ENCODE measurements at regions not wholly inside any gene's neighbourhood (a gene's known extent, or its start where the extent isn't known, plus 50 kb on each side); places are given as distances from the start of the nearest gene placed in this dataset.
A peak's percentile ranks its signal among the peaks of the same experiment; 100 is the strongest.

- Histone ChIP-seq H3K4me1 (peaks cover 2% of the 10 kb centered on the region; the same call in 1 of the 2 replicates), H3K9me3 (no peaks in the 10 kb centered on the region), H3K4me3 (ENCODE audit: low read depth, low read length) (no peak overlapping the region), H3K36me3 (no peaks in the 10 kb centered on the region), H3K27me3 (no peaks in the 10 kb centered on the region)
- no peak for DNase-seq
- TF ChIP-seq CTCF (IDR thresholded peaks at IDR 0.05; ENCODE audit: low read depth, low read length): no peak
Measured at GRCh38 chr6:23228439-23229024, 659.2 kb downstream of the HDGFL1 start.

GRCh38 chr6:23243854-23244253, 674.5 kb downstream of the HDGFL1 start:
- TF ChIP-seq CTCF (IDR thresholded peaks at IDR 0.05; ENCODE audit: low read depth, low read length): no peak
- Histone ChIP-seq H3K4me3 (ENCODE audit: low read depth, low read length) (no peak overlapping the region), H3K4me1 (peaks cover 21% of the 10 kb centered on the region), H3K27me3 (no peaks in the 10 kb centered on the region), H3K9me3 (no peaks in the 10 kb centered on the region), H3K36me3 (no peaks in the 10 kb centered on the region)
- DNase-seq: no peak

GRCh38 chr6:23244300-23244699, 674.9 kb downstream of the HDGFL1 start:
- no peak for TF ChIP-seq CTCF (IDR thresholded peaks at IDR 0.05; ENCODE audit: low read depth, low read length)
- H3K9me3 ChIP-seq: no peaks in the 10 kb centered on the region
- DNase-seq: no peak

GRCh38 chr6:23245572-23245971, 676.2 kb downstream of the HDGFL1 start:
- Histone ChIP-seq H3K9me3 (no peaks in the 10 kb centered on the region), H3K27me3 (no peaks in the 10 kb centered on the region), H3K4me3 (ENCODE audit: low read depth, low read length) (no peak overlapping the region), H3K4me1 (peaks cover 21% of the 10 kb centered on the region), H3K36me3 (no peaks in the 10 kb centered on the region)
- peak; percentile 33 for DNase-seq
- TF ChIP-seq CTCF (IDR thresholded peaks at IDR 0.05; ENCODE audit: low read depth, low read length): no peak

More at GRCh38 chr6:23244300-23244699, 674.9 kb downstream of the HDGFL1 start:
- no peak overlapping the region for H3K4me3 ChIP-seq (ENCODE audit: low read depth, low read length)
- no peaks in the 10 kb centered on the region for H3K36me3 ChIP-seq
- no peaks in the 10 kb centered on the region for H3K27me3 ChIP-seq
- peaks cover 21% of the 10 kb centered on the region for H3K4me1 ChIP-seq

GRCh38 chr6:23246896-23247295, 677.5 kb downstream of the HDGFL1 start:
- Histone ChIP-seq H3K9me3 (no peaks in the 10 kb centered on the region), H3K4me3 (ENCODE audit: low read depth, low read length) (no peak overlapping the region), H3K4me1 (peaks cover 21% of the 10 kb centered on the region), H3K36me3 (no peaks in the 10 kb centered on the region), H3K27me3 (no peaks in the 10 kb centered on the region)
- DNase-seq: no peak
- no peak for TF ChIP-seq CTCF (IDR thresholded peaks at IDR 0.05; ENCODE audit: low read depth, low read length)

GRCh38 chr6:23250556-23250955, 681.2 kb downstream of the HDGFL1 start:
- H3K4me3 ChIP-seq (ENCODE audit: low read depth, low read length): no peak overlapping the region
- H3K4me1 ChIP-seq: peaks cover 8% of the 10 kb centered on the region
- no peak for TF ChIP-seq CTCF (IDR thresholded peaks at IDR 0.05; ENCODE audit: low read depth, low read length)

More at GRCh38 chr6:23250556-23250955, 681.2 kb downstream of the HDGFL1 start:
- Histone ChIP-seq H3K27me3 (no peaks in the 10 kb centered on the region), H3K36me3 (no peaks in the 10 kb centered on the region), H3K9me3 (no peaks in the 10 kb centered on the region)
- DNase-seq: no peak
